Nephron (organoid): ENCODE measurements at regions not wholly inside any gene's neighbourhood (a gene's known extent, or its start where the extent isn't known, plus 50 kb on each side); places are given as distances from the start of the nearest gene placed in this dataset.

ENCODE experiments used
- H3K27ac Mint-ChIP-seq, 3 experiments: 2 replicates each; pipeline ENCODE4 v1.8.0; 2020; ENCODE audit warnings: mixed read lengths in 3 of 3, mild to moderate bottlenecking in 2 of 3, moderate library complexity in 1 of 3
- H3K27me3 Mint-ChIP-seq: 2 replicates; pipeline ENCODE4 v1.8.0; 2021; ENCODE audit warnings: low read depth, mild to moderate bottlenecking, moderate library complexity, mixed read lengths
- H3K36me3 Mint-ChIP-seq: 2 replicates; pipeline ENCODE4 v1.8.0; 2020; ENCODE audit warnings: low read depth, mixed read lengths
- H3K4me1 Mint-ChIP-seq: 2 replicates; pipeline ENCODE4 v1.8.0; 2020; ENCODE audit warnings: mixed read lengths
- H3K4me3 Mint-ChIP-seq, 3 experiments: 2 replicates each; pipeline ENCODE4 v1.8.0; 2020; ENCODE audit warnings: mild to moderate bottlenecking in 3 of 3, mixed read lengths in 3 of 3, moderate library complexity in 2 of 3
- H3K9me3 Mint-ChIP-seq: 2 replicates; pipeline ENCODE4 v1.8.0; 2020; ENCODE audit warnings: mixed read lengths
- CTCF ChIP-seq, 3 experiments: fragments of 200-600 bp; sonication (generic); IDR thresholded peaks; one replicate each; pipeline ENCODE4 v1.5.0; 2021; ENCODE audit warnings: antibody characterized with exemption in 3 of 3; ENCODE audit not compliant: unreplicated experiment in 3 of 3

GRCh38 chr10:81108516-81109199 lies 571.0 kb downstream of the SH2D4B start:
- no peaks in the 10 kb centered on the region for H3K9me3 Mint-ChIP-seq
- H3K36me3 Mint-ChIP-seq: no peaks in the 10 kb centered on the region
- no peaks in the 10 kb centered on the region for H3K4me1 Mint-ChIP-seq
- H3K27me3 Mint-ChIP-seq: no peaks in the 10 kb centered on the region
- H3K27ac Mint-ChIP-seq: no peak overlapping the region
- no peak for TF ChIP-seq CTCF (IDR thresholded peaks at IDR 0.05; ENCODE audit: unreplicated experiment in 3 of 3)
- H3K4me3 Mint-ChIP-seq: no peak overlapping the region

GRCh38 chr10:81109200-81109752 lies 571.6 kb downstream of the SH2D4B start:
- Mint-ChIP-seq H3K36me3 (no peaks in the 10 kb centered on the region), H3K4me1 (no peaks in the 10 kb centered on the region), H3K27ac (no peak overlapping the region), H3K4me3 (no peak overlapping the region), H3K9me3 (no peaks in the 10 kb centered on the region), H3K27me3 (no peaks in the 10 kb centered on the region)
- TF ChIP-seq CTCF (IDR thresholded peaks at IDR 0.05; ENCODE audit: unreplicated experiment in 3 of 3): no peak

- H3K27ac Mint-ChIP-seq: no peak overlapping the region
- no peaks in the 10 kb centered on the region for H3K9me3 Mint-ChIP-seq
- TF ChIP-seq CTCF (IDR thresholded peaks at IDR 0.05; ENCODE audit: unreplicated experiment in 3 of 3): no peak
- no peak overlapping the region for H3K4me3 Mint-ChIP-seq
- peaks cover 4% of the 10 kb centered on the region for H3K27me3 Mint-ChIP-seq
- H3K36me3 Mint-ChIP-seq: no peaks in the 10 kb centered on the region
- H3K4me1 Mint-ChIP-seq: no peaks in the 10 kb centered on the region
These were observed 578.5 kb downstream of the SH2D4B start for GRCh38 chr10:81116201-81116600.

GRCh38 chr10:81116990-81117389 lies 579.3 kb downstream of the SH2D4B start:
- H3K4me3 Mint-ChIP-seq: no peak overlapping the region
- H3K9me3 Mint-ChIP-seq: no peaks in the 10 kb centered on the region
- H3K27me3 Mint-ChIP-seq: peaks cover 4% of the 10 kb centered on the region
- no peak for TF ChIP-seq CTCF (IDR thresholded peaks at IDR 0.05; ENCODE audit: unreplicated experiment in 3 of 3)
- H3K4me1 Mint-ChIP-seq: no peaks in the 10 kb centered on the region
- H3K27ac Mint-ChIP-seq: no peak overlapping the region
- no peaks in the 10 kb centered on the region for H3K36me3 Mint-ChIP-seq

- Mint-ChIP-seq H3K27me3 (no peaks in the 10 kb centered on the region), H3K4me3 (no peak overlapping the region), H3K36me3 (no peaks in the 10 kb centered on the region), H3K27ac (no peak overlapping the region), H3K9me3 (no peaks in the 10 kb centered on the region), H3K4me1 (no peaks in the 10 kb centered on the region)
- no peak for TF ChIP-seq CTCF (IDR thresholded peaks at IDR 0.05; ENCODE audit: unreplicated experiment in 3 of 3)
These were observed 590.2 kb downstream of the SH2D4B start for GRCh38 chr10:81127931-81128330.

- no peaks in the 10 kb centered on the region for H3K9me3 Mint-ChIP-seq
- TF ChIP-seq CTCF (IDR thresholded peaks at IDR 0.05; ENCODE audit: unreplicated experiment in 3 of 3): no peak
- no peaks in the 10 kb centered on the region for H3K27me3 Mint-ChIP-seq
- no peaks in the 10 kb centered on the region for H3K4me1 Mint-ChIP-seq
- H3K4me3 Mint-ChIP-seq: no peak overlapping the region
- H3K27ac Mint-ChIP-seq: no peak overlapping the region
- no peaks in the 10 kb centered on the region for H3K36me3 Mint-ChIP-seq
These were observed 592.3 kb downstream of the SH2D4B start for GRCh38 chr10:81130014-81130413.
